OCI-LY3 (cell line): ENCODE measurements at regions not wholly inside any gene's neighbourhood (a gene's known extent, or its start where the extent isn't known, plus 50 kb on each side); places are given as distances from the start of the nearest gene placed in this dataset.

Experiments used
- H2AFZ ChIP-seq: fragments of 200-600, 300-600 bp; shearing (Covaris generic); 2 replicates; pipeline ENCODE4 v1.6.0; 2014; ENCODE audit warnings: antibody characterized with exemption, low read depth, low read length
- H3K27ac ChIP-seq: fragments of 200-600, 300-600 bp; sonication (generic); 2 replicates; pipeline ENCODE4 v1.5.1; 2014; ENCODE audit warnings: mild to moderate bottlenecking, low read length, moderate library complexity, mixed read lengths
- H3K27me3 ChIP-seq: fragments of 200-600, 300-600 bp; sonication (generic); 2 replicates; pipeline ENCODE4 v1.6.1; 2014; ENCODE audit warnings: low read depth, low read length, mixed read lengths
- H3K36me3 ChIP-seq: fragments of 200-600, 300-600 bp; sonication (generic); replicated peaks from 2 replicates; pipeline ENCODE3; 2014; ENCODE audit warnings: low read depth, low read length, mixed read lengths
- H3K4me1 ChIP-seq: fragments of 300-600, 200-600 bp; sonication (generic); 2 replicates; pipeline ENCODE4 v1.6.1; 2014; ENCODE audit warnings: low read length, mixed read lengths
- H3K4me2 ChIP-seq: fragments of 200-600, 300-600 bp; sonication (generic); 2 replicates; pipeline ENCODE4 v1.6.1; 2014; ENCODE audit warnings: low read length, mixed read lengths
- H3K4me3 ChIP-seq: fragments of 300-600, 200-600 bp; sonication (generic); 2 replicates; pipeline ENCODE4 v1.5.1; 2014; ENCODE audit warnings: antibody characterized with exemption, mild to moderate bottlenecking, low read length, moderate library complexity
- H3K79me2 ChIP-seq: fragments of 300-600, 200-600 bp; shearing (Covaris generic); 2 replicates; pipeline ENCODE4 v1.6.1; 2014; ENCODE audit warnings: mild to moderate bottlenecking, low read length, mixed read lengths
- H3K9ac ChIP-seq: fragments of 300-600, 200-600 bp; shearing (Covaris generic); 2 replicates; pipeline ENCODE4 v1.6.0; 2014; ENCODE audit warnings: mild to moderate bottlenecking, low read length, moderate library complexity
- H3K9me3 ChIP-seq: fragments of 200-600, 300-600 bp; shearing (Covaris generic); 2 replicates; pipeline ENCODE4 v1.6.1; 2014; ENCODE audit warnings: low read length, mixed read lengths; ENCODE audit not compliant: insufficient read depth
- H4K20me1 ChIP-seq: fragments of 200-600, 300-600 bp; sonication (generic); 2 replicates; pipeline ENCODE4 v1.6.1; 2016; ENCODE audit warnings: low read length, mixed read lengths; ENCODE audit not compliant: insufficient read depth
- EZH2phosphoT487 ChIP-seq: fragments of 200-600 bp; shearing (Covaris generic); IDR thresholded peaks from 2 replicates; pipeline ENCODE4 v1.6.1; 2018; ENCODE audit warnings: antibody characterized with exemption, mixed run types, low read depth
- TF ChIP-seq, protein P1 (sequence below): fragments of 200-600, 300-600 bp; sonication (generic); IDR thresholded peaks from 2 replicates; pipeline ENCODE4 v1.5.1; 2014; ENCODE audit warnings: antibody characterized with exemption, low read length, low read depth

DNA sequence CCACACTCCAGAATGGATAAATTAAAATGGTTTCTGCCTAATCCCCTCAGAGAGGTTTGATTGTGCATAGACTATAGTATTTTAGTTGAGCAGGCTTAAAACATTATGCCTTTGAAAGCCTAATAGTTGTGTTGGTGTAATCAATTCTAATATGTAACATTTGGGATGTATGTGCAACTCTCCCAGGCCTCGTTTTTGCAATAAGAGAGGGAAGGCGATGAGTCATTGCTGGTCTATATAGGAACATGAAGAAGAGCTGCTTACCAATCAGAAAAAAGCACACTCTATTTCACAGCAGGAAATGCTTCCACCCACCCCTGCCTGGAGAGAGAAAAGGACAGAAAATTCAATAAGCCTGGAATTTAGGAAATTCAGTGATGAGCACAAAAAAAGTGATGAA lies 1424.0 kb upstream of the PIK3C3 start:
- H3K9ac ChIP-seq, result no peak overlapping the region
- no peak overlapping the region for H3K27ac ChIP-seq
- no peaks in the 10 kb centered on the region for H3K9me3 ChIP-seq
- H3K4me1 ChIP-seq, result peaks cover 18% of the 10 kb centered on the region
- no peaks in the 10 kb centered on the region for H3K27me3 ChIP-seq
- TF ChIP-seq, protein P1, sequence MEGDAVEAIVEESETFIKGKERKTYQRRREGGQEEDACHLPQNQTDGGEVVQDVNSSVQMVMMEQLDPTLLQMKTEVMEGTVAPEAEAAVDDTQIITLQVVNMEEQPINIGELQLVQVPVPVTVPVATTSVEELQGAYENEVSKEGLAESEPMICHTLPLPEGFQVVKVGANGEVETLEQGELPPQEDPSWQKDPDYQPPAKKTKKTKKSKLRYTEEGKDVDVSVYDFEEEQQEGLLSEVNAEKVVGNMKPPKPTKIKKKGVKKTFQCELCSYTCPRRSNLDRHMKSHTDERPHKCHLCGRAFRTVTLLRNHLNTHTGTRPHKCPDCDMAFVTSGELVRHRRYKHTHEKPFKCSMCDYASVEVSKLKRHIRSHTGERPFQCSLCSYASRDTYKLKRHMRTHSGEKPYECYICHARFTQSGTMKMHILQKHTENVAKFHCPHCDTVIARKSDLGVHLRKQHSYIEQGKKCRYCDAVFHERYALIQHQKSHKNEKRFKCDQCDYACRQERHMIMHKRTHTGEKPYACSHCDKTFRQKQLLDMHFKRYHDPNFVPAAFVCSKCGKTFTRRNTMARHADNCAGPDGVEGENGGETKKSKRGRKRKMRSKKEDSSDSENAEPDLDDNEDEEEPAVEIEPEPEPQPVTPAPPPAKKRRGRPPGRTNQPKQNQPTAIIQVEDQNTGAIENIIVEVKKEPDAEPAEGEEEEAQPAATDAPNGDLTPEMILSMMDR, result no peak
- TF ChIP-seq EZH2phosphoT487, result no peak
- H3K4me2 ChIP-seq, result no peak overlapping the region
- H3K36me3 ChIP-seq, result no peaks in the 10 kb centered on the region
- no peaks in the 10 kb centered on the region for H3K79me2 ChIP-seq
- H4K20me1 ChIP-seq, result no peaks in the 10 kb centered on the region
- H3K4me3 ChIP-seq, result no peak overlapping the region
- H2AFZ ChIP-seq, result no peak overlapping the region

DNA sequence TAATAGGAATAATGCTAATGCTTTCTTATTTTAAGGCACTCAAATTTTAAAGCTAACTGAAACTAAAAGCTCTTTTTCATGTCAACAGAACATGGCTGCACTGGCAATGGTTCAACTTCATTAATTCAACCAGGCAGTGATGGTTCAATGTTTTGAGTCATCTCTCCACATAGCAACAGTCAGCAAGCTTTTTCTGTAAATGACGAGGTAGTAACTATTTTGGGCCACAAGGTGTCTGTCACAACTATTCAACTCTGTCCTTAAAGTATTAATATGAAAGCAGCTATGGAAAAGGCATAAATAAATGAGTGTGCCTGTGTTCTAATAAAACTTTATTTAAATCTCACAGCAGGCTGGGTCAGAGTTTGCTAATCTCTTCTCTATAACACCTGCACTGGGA lies 1425.6 kb upstream of the PIK3C3 start:
- H3K9me3 ChIP-seq, result no peaks in the 10 kb centered on the region
- H3K27me3 ChIP-seq, result no peaks in the 10 kb centered on the region
- no peaks in the 10 kb centered on the region for H3K36me3 ChIP-seq
- H3K9ac ChIP-seq, result no peak overlapping the region
- peaks cover 12% of the 10 kb centered on the region for H3K4me1 ChIP-seq
- H2AFZ ChIP-seq, result no peak overlapping the region
- no peak overlapping the region for H3K4me3 ChIP-seq
- no peak overlapping the region for H3K4me2 ChIP-seq
- H4K20me1 ChIP-seq, result no peaks in the 10 kb centered on the region
- no peak overlapping the region for H3K27ac ChIP-seq
- no peak for TF ChIP-seq EZH2phosphoT487
- TF ChIP-seq, protein P1, result peak; percentile 74
- H3K79me2 ChIP-seq, result no peaks in the 10 kb centered on the region

DNA sequence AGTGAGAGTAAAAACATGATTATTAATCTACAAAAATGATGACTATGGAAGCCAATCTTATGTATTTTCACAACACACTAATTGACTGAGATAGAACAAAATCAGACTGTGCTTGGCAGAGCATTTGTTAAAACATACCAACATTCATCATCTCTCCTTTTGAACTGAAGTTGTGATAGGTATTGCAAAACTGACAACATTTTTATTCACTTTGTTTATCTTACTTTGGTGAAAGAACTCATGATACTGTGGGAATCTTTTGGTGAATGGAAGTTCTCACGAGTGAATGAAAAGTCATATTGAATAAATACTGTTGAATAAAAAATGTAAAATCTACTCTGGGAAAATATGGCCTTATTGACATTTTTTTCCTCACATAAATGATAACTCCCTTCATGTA lies 1430.2 kb upstream of the PIK3C3 start:
- no peaks in the 10 kb centered on the region for H3K36me3 ChIP-seq
- TF ChIP-seq, protein P1, result no peak
- TF ChIP-seq EZH2phosphoT487, result no peak
- no peak overlapping the region for H3K27ac ChIP-seq
- H3K4me1 ChIP-seq, result peaks cover 10% of the 10 kb centered on the region
- no peaks in the 10 kb centered on the region for H4K20me1 ChIP-seq
- no peaks in the 10 kb centered on the region for H3K27me3 ChIP-seq
- no peaks in the 10 kb centered on the region for H3K9me3 ChIP-seq
- H3K9ac ChIP-seq, result no peak overlapping the region
- no peak overlapping the region for H2AFZ ChIP-seq
- no peaks in the 10 kb centered on the region for H3K79me2 ChIP-seq
- H3K4me2 ChIP-seq, result no peak overlapping the region
- no peak overlapping the region for H3K4me3 ChIP-seq

DNA sequence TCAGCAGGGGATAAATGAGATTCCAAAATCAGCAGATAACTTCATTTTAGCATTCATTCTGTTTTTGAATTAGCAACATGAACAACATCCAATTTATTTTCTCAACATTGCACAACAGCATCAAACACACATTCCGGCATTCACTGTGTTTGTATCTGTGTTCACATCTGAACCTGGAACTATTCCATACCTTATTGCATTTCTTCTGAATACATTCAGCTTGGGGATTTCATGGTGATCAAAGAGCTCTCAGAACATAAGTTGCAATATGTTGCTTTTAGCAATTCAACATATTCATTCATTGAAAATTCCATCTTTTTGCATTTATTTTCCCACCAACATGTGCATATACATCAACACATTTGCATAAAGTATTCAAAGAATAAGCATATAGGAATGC lies 1431.7 kb upstream of the PIK3C3 start:
- TF ChIP-seq EZH2phosphoT487, result no peak
- TF ChIP-seq, protein P1, result no peak
- H3K36me3 ChIP-seq, result no peaks in the 10 kb centered on the region

More for the DNA sequence above, 1431.7 kb upstream of the PIK3C3 start:
- Histone ChIP-seq H3K27ac (no peak overlapping the region), H3K4me2 (no peak overlapping the region), H4K20me1 (no peaks in the 10 kb centered on the region), H3K79me2 (no peaks in the 10 kb centered on the region), H3K9ac (no peak overlapping the region), H3K4me3 (no peak overlapping the region), H3K9me3 (no peaks in the 10 kb centered on the region), H3K4me1 (no peaks in the 10 kb centered on the region; the same call in 1 of the 2 replicates), H2AFZ (no peak overlapping the region), H3K27me3 (no peaks in the 10 kb centered on the region)
